Effector memory CD8-positive, alpha-beta T cell (primary cell): ENCODE measurements at regions not wholly inside any gene's neighbourhood (a gene's known extent, or its start where the extent isn't known, plus 50 kb on each side); places are given as distances from the start of the nearest gene placed in this dataset.

Source experiments
- ATAC-seq: fragments of 150-1000 bp; cut with Tn5 transposase; replicated peaks from 2 replicates; pipeline ENCODE4 v1.10.0; 2021; ENCODE audit warnings: mild to moderate bottlenecking, moderate library complexity
- DNase-seq, 3 experiments: peaks; one replicate each; pipeline ENCODE4 v3.0.0; 2021
- H3K27ac Mint-ChIP-seq, 2 donors: one replicate each; pipeline ENCODE4 v1.8.0; 2022; ENCODE audit warnings: mild to moderate bottlenecking in 2 of 2, mixed read lengths in 2 of 2, moderate library complexity in 2 of 2
- H3K27me3 Mint-ChIP-seq, 2 donors: one replicate each; pipeline ENCODE4 v1.8.0; 2022; ENCODE audit warnings: mixed read lengths in 2 of 2
- H3K36me3 Mint-ChIP-seq: one replicate; pipeline ENCODE4 v1.8.0; 2022; ENCODE audit warnings: mild to moderate bottlenecking, moderate library complexity, mixed read lengths; ENCODE audit not compliant: insufficient read depth
- H3K4me1 Mint-ChIP-seq, 2 donors: one replicate each; pipeline ENCODE4 v1.8.0; 2022; ENCODE audit warnings: low read depth in 2 of 2, mixed read lengths in 2 of 2
- H3K4me3 Mint-ChIP-seq, 2 donors: one replicate each; pipeline ENCODE4 v1.8.0; 2022; ENCODE audit warnings: mild to moderate bottlenecking in 2 of 2, mixed read lengths in 2 of 2, moderate library complexity in 2 of 2
- H3K9me3 Mint-ChIP-seq, 2 donors: one replicate each; pipeline ENCODE4 v1.8.0; 2022; ENCODE audit warnings: mixed read lengths in 2 of 2

DNA sequence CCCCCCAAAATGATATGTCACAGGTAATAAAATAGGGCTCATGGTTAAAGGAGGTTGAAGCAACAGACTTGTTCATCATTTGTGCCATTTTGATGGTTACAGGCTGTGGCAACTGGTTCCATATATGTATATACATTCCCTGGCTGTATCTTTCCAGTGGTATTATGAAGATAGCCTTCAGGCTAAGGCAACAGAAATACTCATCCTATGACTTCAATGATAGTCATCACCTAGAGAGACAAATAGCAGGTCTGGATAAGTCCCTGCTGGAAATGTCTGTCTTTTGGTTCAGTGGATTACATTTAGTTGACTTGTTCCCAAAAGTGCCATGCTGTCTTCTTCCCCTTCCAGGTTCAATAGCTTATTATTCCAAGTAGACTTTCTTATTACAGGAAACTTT lies 997.4 kb downstream of the FLRT2 start:
- no peak for DNase-seq
- Mint-ChIP-seq H3K27me3 (no peaks in the 10 kb centered on the region), H3K4me3 (no peak overlapping the region), H3K9me3 (peaks cover 0 to 4% of the 10 kb centered on the region in 2 donors), H3K27ac (no peak overlapping the region), H3K4me1 (peaks cover 0 to 1% of the 10 kb centered on the region in 2 donors), H3K36me3 (no peaks in the 10 kb centered on the region)
- ATAC-seq, result no peak

DNA sequence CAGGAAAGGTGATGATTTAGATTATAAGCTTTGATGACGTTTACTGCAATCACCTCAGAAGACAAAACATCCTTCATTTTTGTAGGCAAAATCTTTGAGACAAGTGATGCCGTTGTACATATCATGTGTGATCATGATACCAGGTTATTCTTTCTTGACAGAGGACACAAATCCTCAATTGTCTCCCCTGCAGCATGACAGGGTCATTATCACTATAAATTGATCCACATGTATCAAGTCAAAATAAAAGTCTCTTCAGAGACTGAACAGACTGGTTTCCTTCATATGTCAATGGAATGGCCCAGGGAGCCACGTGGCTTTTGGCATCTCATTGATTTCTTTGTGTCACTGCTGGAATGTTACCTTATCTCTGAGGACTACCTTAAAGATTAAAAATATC lies 995.7 kb downstream of the FLRT2 start:
- H3K9me3 Mint-ChIP-seq, result peaks cover 0 to 4% of the 10 kb centered on the region in 2 donors
- H3K27me3 Mint-ChIP-seq, result no peaks in the 10 kb centered on the region
- no peaks in the 10 kb centered on the region for H3K4me1 Mint-ChIP-seq
- no peaks in the 10 kb centered on the region for H3K36me3 Mint-ChIP-seq
- no peak overlapping the region for H3K4me3 Mint-ChIP-seq
- H3K27ac Mint-ChIP-seq, result no peak overlapping the region
- ATAC-seq (no peak), DNase-seq (no peak)

DNA sequence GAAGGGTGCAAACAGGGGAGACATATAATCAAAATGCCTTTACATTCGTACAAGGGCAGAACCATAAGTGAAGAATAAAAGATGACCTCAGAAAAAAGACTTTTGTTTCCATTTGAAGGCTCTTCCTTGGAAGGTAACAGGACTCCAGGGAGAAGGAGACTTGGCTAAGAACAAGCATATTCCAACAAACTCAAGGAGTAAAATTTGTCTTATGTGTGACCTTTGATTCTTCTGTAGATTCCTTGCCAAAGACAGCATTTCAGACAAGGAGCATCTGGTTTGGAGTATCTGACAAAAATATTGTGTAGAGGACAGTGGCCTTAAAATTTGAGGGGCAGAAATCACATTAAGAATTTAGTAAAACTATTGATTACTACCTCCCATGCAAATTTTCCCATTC lies 991.9 kb downstream of the FLRT2 start:
- H3K4me3 Mint-ChIP-seq, result no peak overlapping the region
- H3K4me1 Mint-ChIP-seq, result no peaks in the 10 kb centered on the region
- H3K9me3 Mint-ChIP-seq, result peaks cover 0 to 4% of the 10 kb centered on the region in 2 donors
- H3K36me3 Mint-ChIP-seq, result no peaks in the 10 kb centered on the region
- no peak for ATAC-seq
- no peaks in the 10 kb centered on the region for H3K27me3 Mint-ChIP-seq
- DNase-seq, result no peak
- H3K27ac Mint-ChIP-seq, result no peak overlapping the region

DNA sequence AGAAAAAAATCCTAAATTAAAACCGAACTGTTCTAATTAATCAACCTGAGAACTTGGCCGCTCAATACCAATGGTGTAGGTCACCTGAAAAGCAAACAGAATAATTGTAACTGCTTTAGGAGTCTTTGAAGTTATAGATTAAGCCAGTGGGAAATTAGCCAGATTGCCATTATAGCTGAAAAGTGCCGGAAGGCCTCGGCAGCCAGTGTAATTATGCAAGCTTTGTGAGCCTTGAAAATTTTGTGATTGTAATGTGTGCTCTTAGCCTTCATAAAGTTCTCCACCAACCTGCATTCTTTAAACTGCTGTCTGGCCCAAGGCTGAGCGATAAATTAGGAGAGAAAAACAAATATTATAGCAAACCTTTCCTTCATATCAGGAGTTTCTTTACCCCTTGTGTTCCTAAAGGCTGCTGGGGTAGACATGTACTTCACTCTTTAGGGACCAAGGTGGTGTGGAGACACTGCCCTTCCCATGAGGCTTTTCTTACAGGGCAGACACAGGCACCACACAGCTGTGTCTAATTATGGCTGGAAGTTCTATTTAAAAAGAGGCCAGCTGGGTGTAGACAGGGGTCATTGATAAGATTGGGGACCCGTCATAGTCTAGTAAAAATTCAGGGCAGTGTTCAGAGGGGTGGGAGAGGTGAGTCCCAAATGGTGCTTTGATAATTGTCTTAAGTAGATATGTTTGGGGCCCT lies 991.2 kb downstream of the FLRT2 start:
- no peaks in the 10 kb centered on the region for H3K4me1 Mint-ChIP-seq
- DNase-seq, result no peak
- H3K4me3 Mint-ChIP-seq, result no peak overlapping the region
- H3K36me3 Mint-ChIP-seq, result no peaks in the 10 kb centered on the region
- no peak overlapping the region for H3K27ac Mint-ChIP-seq
- peaks cover 0 to 3% of the 10 kb centered on the region in 2 donors for H3K9me3 Mint-ChIP-seq
- H3K27me3 Mint-ChIP-seq, result no peaks in the 10 kb centered on the region
- ATAC-seq, result no peak

DNA sequence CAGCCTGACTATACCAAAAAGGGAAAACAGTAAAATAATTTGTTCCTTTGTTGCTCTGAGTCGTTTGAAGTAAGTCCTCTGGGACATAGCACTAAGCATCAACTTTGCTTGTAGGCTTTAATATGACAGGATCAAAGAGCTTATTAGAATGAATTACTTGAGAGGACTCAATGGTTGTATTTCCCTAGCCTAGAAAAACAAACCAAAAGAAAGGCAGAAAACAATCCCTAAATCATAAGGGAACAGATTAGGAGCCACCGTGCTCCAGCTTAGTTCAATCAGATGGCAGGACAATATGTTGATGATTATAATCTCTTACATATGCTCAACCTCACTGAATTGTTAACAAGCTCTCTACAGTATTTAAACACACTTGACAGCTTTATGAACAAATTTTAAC lies 988.4 kb downstream of the FLRT2 start:
- Mint-ChIP-seq H3K36me3 (no peaks in the 10 kb centered on the region), H3K4me3 (no peak overlapping the region), H3K9me3 (peaks cover 0 to 6% of the 10 kb centered on the region in 2 donors), H3K27ac (no peak overlapping the region), H3K27me3 (no peaks in the 10 kb centered on the region), H3K4me1 (no peaks in the 10 kb centered on the region)
- no peak for ATAC-seq
- DNase-seq, result no peak

DNA sequence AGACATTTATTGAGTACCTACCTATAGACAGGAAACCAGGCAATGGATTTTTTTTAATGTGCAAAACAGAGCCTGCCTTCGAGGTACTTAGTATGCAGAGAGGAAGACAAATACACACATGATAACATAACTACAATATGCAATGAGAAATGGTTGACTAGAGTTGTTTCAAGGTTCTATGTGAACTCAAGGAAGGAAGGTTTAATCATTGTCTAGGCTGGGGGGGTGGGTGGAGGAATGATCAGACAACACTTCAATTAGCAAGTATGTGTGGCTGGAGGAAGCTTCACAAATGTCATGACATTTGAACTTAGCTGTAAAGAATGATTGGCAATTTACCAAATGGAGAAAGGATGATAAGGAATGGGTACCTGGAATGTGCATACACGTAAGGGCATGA lies 985.3 kb downstream of the FLRT2 start:
- Mint-ChIP-seq H3K27me3 (no peaks in the 10 kb centered on the region), H3K27ac (no peak overlapping the region), H3K36me3 (no peaks in the 10 kb centered on the region), H3K4me3 (no peak overlapping the region), H3K4me1 (no peaks in the 10 kb centered on the region), H3K9me3 (peaks cover 0 to 6% of the 10 kb centered on the region in 2 donors)
- no peak for ATAC-seq
- DNase-seq, result no peak

DNA sequence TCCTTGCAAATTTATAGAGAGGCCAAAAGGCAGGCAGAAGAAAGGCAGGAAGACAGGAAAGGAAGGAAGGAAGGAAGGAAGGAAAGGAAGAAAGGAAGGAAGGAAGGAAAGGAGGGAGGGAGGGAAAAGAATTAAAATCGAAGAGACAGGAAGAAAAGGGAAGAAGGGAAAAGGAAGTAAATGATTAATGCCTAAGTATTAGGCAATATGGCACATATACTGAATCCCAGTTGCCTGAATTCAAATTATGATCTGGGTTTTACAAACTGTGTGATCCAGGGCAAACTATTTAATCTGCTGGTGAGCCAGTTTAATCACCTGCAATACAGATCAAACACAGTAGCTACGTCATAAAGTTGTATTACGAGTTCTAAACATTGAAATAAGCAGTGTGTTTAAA lies 983.6 kb downstream of the FLRT2 start:
- Mint-ChIP-seq H3K4me3 (no peak overlapping the region), H3K27me3 (no peaks in the 10 kb centered on the region), H3K36me3 (no peaks in the 10 kb centered on the region), H3K4me1 (no peaks in the 10 kb centered on the region), H3K9me3 (peaks cover 0 to 6% of the 10 kb centered on the region in 2 donors), H3K27ac (no peak overlapping the region)
- no peak for DNase-seq
- no peak for ATAC-seq

DNA sequence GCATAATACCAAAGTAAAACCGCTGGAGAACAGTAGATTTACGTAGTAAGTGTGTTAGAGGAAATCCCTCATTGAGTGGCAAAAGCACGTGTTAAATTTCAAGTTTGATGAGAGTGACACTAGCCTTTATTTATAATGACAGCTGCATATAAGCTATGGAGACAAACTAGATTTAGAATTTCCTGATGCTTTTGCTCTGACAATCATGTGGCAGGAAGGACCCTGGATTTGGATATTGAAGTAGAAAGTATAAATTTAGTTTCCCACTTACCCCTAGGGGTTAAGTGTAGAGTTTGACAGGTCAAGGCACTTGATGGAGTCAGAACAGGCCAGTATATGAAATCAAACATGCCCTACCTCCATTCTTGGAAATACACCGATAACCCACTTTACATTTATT lies 983.1 kb downstream of the FLRT2 start:
- Mint-ChIP-seq H3K27ac (no peak overlapping the region), H3K4me3 (no peak overlapping the region)
- ATAC-seq, result no peak

DNA sequence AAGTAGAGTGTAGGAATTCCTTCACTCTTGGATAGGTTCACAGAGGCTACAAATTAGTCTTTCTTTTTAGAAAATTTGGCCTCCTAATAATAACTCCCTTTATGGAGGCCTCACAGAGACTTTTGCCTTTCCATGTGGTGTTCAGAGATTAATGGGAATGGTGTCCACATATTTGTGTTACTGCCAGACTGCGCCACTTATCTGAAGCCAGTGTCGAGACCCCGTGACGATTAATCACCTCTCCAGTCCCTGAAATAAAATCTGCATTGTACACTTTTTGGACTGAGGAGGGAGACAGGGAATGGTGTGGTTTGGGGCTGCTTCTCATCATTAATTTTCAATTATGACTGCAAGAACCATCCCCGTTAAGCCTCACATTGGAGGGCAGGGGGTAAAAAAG lies 980.5 kb downstream of the FLRT2 start:
- no peaks in the 10 kb centered on the region for H3K4me1 Mint-ChIP-seq
- no peaks in the 10 kb centered on the region for H3K27me3 Mint-ChIP-seq
- no peak overlapping the region for H3K27ac Mint-ChIP-seq
- peaks cover 0 to 4% of the 10 kb centered on the region in 2 donors for H3K9me3 Mint-ChIP-seq
- H3K4me3 Mint-ChIP-seq, result no peak overlapping the region
- DNase-seq (no peak), ATAC-seq (no peak)
- H3K36me3 Mint-ChIP-seq, result no peaks in the 10 kb centered on the region

More for the DNA sequence above, 983.1 kb downstream of the FLRT2 start:
- H3K4me1 Mint-ChIP-seq, result no peaks in the 10 kb centered on the region
- H3K9me3 Mint-ChIP-seq, result peaks cover 0 to 6% of the 10 kb centered on the region in 2 donors
- no peaks in the 10 kb centered on the region for H3K27me3 Mint-ChIP-seq
- no peaks in the 10 kb centered on the region for H3K36me3 Mint-ChIP-seq
- no peak for DNase-seq

DNA sequence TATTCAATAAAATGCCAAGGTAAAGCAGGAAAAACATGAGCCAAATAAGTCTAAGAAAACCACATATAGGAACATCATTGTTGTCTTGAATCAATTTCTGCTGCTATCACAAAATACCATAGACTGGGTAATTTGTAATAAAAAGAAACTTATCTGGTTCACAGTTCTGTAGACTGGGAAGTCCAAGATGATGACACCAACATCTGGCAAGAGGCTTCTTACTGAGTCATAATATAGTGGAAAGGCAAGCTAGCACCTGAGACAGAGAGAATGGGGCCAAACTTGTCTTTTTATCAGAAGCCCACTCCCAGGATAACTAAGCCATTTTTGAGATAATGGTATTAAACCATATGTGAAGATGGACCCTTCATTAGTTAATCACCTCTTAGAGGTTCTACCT lies 975.9 kb downstream of the FLRT2 start:
- H3K27me3 Mint-ChIP-seq, result no peaks in the 10 kb centered on the region
- no peak overlapping the region for H3K4me3 Mint-ChIP-seq
- no peak for DNase-seq
- no peaks in the 10 kb centered on the region for H3K9me3 Mint-ChIP-seq
- peaks cover 0 to 11% of the 10 kb centered on the region in 2 donors for H3K4me1 Mint-ChIP-seq
- no peaks in the 10 kb centered on the region for H3K36me3 Mint-ChIP-seq
- no peak for ATAC-seq
- H3K27ac Mint-ChIP-seq, result no peak overlapping the region

DNA sequence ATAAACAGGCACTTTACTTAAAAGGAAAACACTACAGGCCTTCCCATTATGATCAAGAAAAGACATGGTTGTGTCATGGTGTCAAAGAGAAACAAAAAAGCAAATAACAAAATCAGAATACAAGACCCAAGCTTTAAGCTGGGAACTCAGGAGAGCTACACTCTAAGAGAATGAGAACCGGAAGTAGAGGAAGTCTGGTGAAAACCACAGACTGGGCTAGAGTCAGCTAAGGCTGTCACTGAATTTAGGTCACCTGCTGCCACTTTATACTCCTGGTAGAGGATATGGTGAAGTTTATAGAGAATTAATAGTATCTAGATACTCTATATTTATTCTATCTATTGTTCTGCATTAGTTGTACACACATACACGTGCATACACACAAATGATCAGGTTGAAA lies 971.7 kb downstream of the FLRT2 start:
- H3K36me3 Mint-ChIP-seq, result no peaks in the 10 kb centered on the region
- peak overlapping the region in 1 of 2 donors; percentile 15 for H3K27ac Mint-ChIP-seq
- H3K4me3 Mint-ChIP-seq, result peak overlapping the region in 1 of 2 donors; percentile 39
- H3K27me3 Mint-ChIP-seq, result no peaks in the 10 kb centered on the region
- peaks cover 0 to 16% of the 10 kb centered on the region in 2 donors for H3K4me1 Mint-ChIP-seq
- DNase-seq (peak in 2 of 3 experiments; percentile 3 to 12), ATAC-seq (peak; percentile 100)
- H3K9me3 Mint-ChIP-seq, result no peaks in the 10 kb centered on the region

DNA sequence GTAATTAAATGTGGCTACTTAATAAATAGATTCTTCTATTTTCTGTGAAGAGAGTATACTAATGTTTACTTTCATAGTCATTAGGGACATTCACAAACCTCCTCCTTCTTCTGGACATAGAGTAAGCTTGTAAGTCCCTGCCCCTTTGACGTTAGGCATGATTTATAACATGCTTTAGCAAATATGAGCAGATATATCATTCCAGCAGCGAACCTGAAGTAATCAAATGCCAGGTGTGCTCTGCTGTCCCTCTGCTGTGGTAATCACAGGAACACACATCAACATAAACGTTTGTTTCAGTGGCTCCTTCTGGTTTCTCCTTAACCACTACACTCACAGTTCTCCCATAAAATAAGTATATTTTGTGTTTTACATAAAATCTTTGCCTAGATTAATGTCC lies 961.8 kb downstream of the FLRT2 start:
- Mint-ChIP-seq H3K4me1 (no peaks in the 10 kb centered on the region), H3K27ac (no peak overlapping the region), H3K4me3 (no peak overlapping the region), H3K27me3 (no peaks in the 10 kb centered on the region), H3K36me3 (peaks cover 2% of the 10 kb centered on the region), H3K9me3 (peaks cover 0 to 2% of the 10 kb centered on the region in 2 donors)
- no peak for ATAC-seq
- DNase-seq, result no peak

DNA sequence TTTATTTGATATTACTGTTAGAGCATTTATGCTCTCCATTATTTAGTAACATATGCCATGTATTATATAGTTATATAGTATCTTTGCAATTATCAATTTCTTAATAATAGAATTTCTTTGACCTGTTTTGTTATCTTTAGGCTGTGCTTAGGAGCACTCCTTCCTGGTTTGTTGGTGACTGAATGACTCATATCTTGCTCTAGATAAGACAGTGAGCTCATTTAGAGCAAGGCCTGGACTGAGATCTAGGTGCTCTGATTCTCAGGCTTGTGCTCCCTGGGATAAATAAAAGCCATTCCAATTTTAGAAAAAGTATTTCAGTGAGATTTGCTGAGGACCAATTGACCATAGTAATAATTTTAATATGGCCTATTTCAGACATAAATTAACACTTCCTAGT lies 951.2 kb downstream of the FLRT2 start:
- H3K36me3 Mint-ChIP-seq, result no peaks in the 10 kb centered on the region
- no peak overlapping the region for H3K27ac Mint-ChIP-seq
- peak; percentile 73 for ATAC-seq

DNA sequence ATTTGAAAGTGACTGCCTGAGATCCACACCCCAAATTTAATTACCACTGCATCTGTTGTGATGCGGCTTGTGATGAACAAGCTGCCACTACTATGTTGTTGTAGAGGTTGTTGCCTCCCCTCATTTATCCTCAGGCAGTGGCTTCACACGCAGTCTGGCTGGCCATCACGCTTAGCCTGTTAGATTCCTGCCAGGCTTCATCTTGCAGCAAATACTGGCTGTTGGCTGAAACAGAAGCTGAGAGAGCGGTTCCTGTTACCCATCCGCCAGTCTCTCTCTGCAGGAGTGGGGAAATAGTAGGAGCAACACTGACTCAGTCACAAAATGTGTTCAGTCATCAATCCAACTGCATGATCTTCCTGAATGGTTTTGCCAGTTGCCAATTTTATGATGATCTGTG lies 934.4 kb downstream of the FLRT2 start:
- DNase-seq (no peak), ATAC-seq (no peak)
- Mint-ChIP-seq H3K4me3 (no peak overlapping the region), H3K4me1 (no peaks in the 10 kb centered on the region), H3K27me3 (no peaks in the 10 kb centered on the region), H3K27ac (no peak overlapping the region), H3K36me3 (no peaks in the 10 kb centered on the region), H3K9me3 (peaks cover 0 to 12% of the 10 kb centered on the region in 2 donors)

More for the DNA sequence above, 951.2 kb downstream of the FLRT2 start:
- Mint-ChIP-seq H3K4me1 (no peaks in the 10 kb centered on the region), H3K9me3 (peaks cover 0 to 10% of the 10 kb centered on the region in 2 donors), H3K4me3 (no peak overlapping the region), H3K27me3 (no peaks in the 10 kb centered on the region)
- DNase-seq, result no peak
